ENCODE measurements at regions not wholly inside any gene's neighbourhood (a gene's known extent, or its start where the extent isn't known, plus 50 kb on each side); places are given as distances from the start of the nearest gene placed in this dataset.

- Histone ChIP-seq H3K27me3 (ENCODE audit: insufficient read depth, low read depth, low read length) (no peaks in the 10 kb centered on the region), H3K27ac (ENCODE audit: low read length) (no peak overlapping the region), H3K79me2 (replicated peaks; ENCODE audit: insufficient read depth, low read length) (no peaks in the 10 kb centered on the region), H3K4me3 (ENCODE audit: low read length) (no peak overlapping the region), H3K9me2 (ENCODE audit: insufficient read depth, low read length) (no peaks in the 10 kb centered on the region), H2AFZ (ENCODE audit: low read depth, low read length) (no peak overlapping the region), H3K9ac (ENCODE audit: low read length) (no peak overlapping the region), H3K36me3 (ENCODE audit: insufficient read depth, low read length) (no peaks in the 10 kb centered on the region), H4K20me1 (ENCODE audit: insufficient read depth) (no peaks in the 10 kb centered on the region), H3F3A (ENCODE audit: insufficient read depth, low read length, poor library complexity, severe bottlenecking) (no peaks in the 10 kb centered on the region), H3K4me2 (ENCODE audit: low read length) (no peak overlapping the region), H3K9me3 (ENCODE audit: low read length) (no peaks in the 10 kb centered on the region)
- TF ChIP-seq CTCF (IDR thresholded peaks at IDR 0.05; ENCODE audit: poor library complexity, severe bottlenecking) (no peak), RAD21 (conservative IDR thresholded peaks at IDR 0.05) (no peak), REST (IDR thresholded peaks at IDR 0.05; ENCODE audit: borderline replicate concordance) (no peak), EZH2 (IDR thresholded peaks at IDR 0.05; ENCODE audit: borderline replicate concordance, insufficient read depth, low read length, poor library complexity, severe bottlenecking) (no peak)
These were observed 129.1 kb upstream of the LINC00305 start for GRCh38 chr18:64278026-64278425.

- Histone ChIP-seq H4K20me1 (ENCODE audit: insufficient read depth) (no peaks in the 10 kb centered on the region), H3K27ac (ENCODE audit: low read length) (no peak overlapping the region), H3K4me2 (ENCODE audit: low read length) (no peak overlapping the region), H3K36me3 (ENCODE audit: insufficient read depth, low read length) (no peaks in the 10 kb centered on the region), H3K27me3 (ENCODE audit: insufficient read depth, low read depth, low read length) (no peaks in the 10 kb centered on the region), H3K9me2 (ENCODE audit: insufficient read depth, low read length) (no peaks in the 10 kb centered on the region), H2AFZ (ENCODE audit: low read depth, low read length) (no peak overlapping the region), H3K9me3 (ENCODE audit: low read length) (no peaks in the 10 kb centered on the region), H3K79me2 (replicated peaks; ENCODE audit: insufficient read depth, low read length) (no peaks in the 10 kb centered on the region), H3F3A (ENCODE audit: insufficient read depth, low read length, poor library complexity, severe bottlenecking) (no peaks in the 10 kb centered on the region), H3K4me3 (ENCODE audit: low read length) (no peak overlapping the region), H3K9ac (ENCODE audit: low read length) (no peak overlapping the region)
- TF ChIP-seq MXI1 (conservative IDR thresholded peaks at IDR 0.05; ENCODE audit: poor library complexity, severe bottlenecking), result no peak
- no peak for TF ChIP-seq CTCF (IDR thresholded peaks at IDR 0.05; ENCODE audit: poor library complexity, severe bottlenecking)
- TF ChIP-seq RAD21 (conservative IDR thresholded peaks at IDR 0.05), result no peak
- TF ChIP-seq POLR2AphosphoS5 (IDR thresholded peaks at IDR 0.05), result no peak
- no peak for TF ChIP-seq TAF1 (IDR thresholded peaks at IDR 0.05; ENCODE audit: low read depth)
- TF ChIP-seq EP300 (conservative IDR thresholded peaks at IDR 0.05; ENCODE audit: poor library complexity, severe bottlenecking), result no peak
- no peak for TF ChIP-seq REST (IDR thresholded peaks at IDR 0.05; ENCODE audit: borderline replicate concordance)
- no peak for TF ChIP-seq EZH2 (IDR thresholded peaks at IDR 0.05; ENCODE audit: borderline replicate concordance, insufficient read depth, low read length, poor library complexity, severe bottlenecking)
- TF ChIP-seq SMC3 (conservative IDR thresholded peaks at IDR 0.05; ENCODE audit: poor library complexity), result no peak
These were observed 127.6 kb upstream of the LINC00305 start for GRCh38 chr18:64276311-64277090.

Data from neural cell (in vitro differentiated cells).